HL-60 (cell line): ENCODE measurements at regions not wholly inside any gene's neighbourhood (a gene's known extent, or its start where the extent isn't known, plus 50 kb on each side); places are given as distances from the start of the nearest gene placed in this dataset.

Experiments used
- DNase-seq, 2 experiments: peaks; one replicate each; pipeline ENCODE4 v3.0.0-alpha.2; 2010 to 2020; ENCODE audit warnings: low read depth in 1 of 2, low spot score in 1 of 2
- H3K27ac ChIP-seq: fragments of 250-450 bp; sonication (Bioruptor Pico); replicated peaks from 2 replicates; pipeline ENCODE4 v1.5.1; 2020; ENCODE audit warnings: mild to moderate bottlenecking, moderate library complexity
- H3K27me3 ChIP-seq: fragments of 250-450 bp; sonication (Bioruptor Pico); 2 replicates; pipeline ENCODE4 v1.5.1; 2021; ENCODE audit warnings: mild to moderate bottlenecking, moderate library complexity; ENCODE audit not compliant: insufficient read depth, poor library complexity, severe bottlenecking
- H3K4me3 ChIP-seq: replicated peaks from 2 replicates; pipeline ENCODE4 v1.5.1; 2011; ENCODE audit warnings: mild to moderate bottlenecking, control low read depth, low read length; ENCODE audit not compliant: insufficient read depth
- GABPA ChIP-seq: IDR thresholded peaks from 2 replicates; pipeline ENCODE4 v1.6.1; 2012; ENCODE audit warnings: low read depth
- POLR2AphosphoS5 ChIP-seq: IDR thresholded peaks from 2 replicates; pipeline ENCODE4 v1.6.1; 2012; ENCODE audit warnings: low read depth
- SPI1 ChIP-seq: IDR thresholded peaks from 2 replicates; pipeline ENCODE4 v1.6.1; 2012; ENCODE audit warnings: low read depth, mild to moderate bottlenecking, borderline replicate concordance
- TF ChIP-seq, protein P1 (sequence below): IDR thresholded peaks from 2 replicates; pipeline ENCODE4 v1.6.1; 2012; ENCODE audit warnings: low read depth; ENCODE audit not compliant: insufficient replicate concordance
- TF ChIP-seq, protein P2 (sequence below): IDR thresholded peaks from one replicate; pipeline ENCODE4 v1.5.1; 2011; ENCODE audit warnings: low read length, control low read depth, inconsistent platforms; ENCODE audit not compliant: insufficient read depth

GRCh38 chr18:78073275-78073674 is 823.6 kb downstream of the GALR1 start:
- Histone ChIP-seq H3K27ac (no peak overlapping the region), H3K4me3 (no peak overlapping the region), H3K27me3 (peaks cover 12% of the 10 kb centered on the region)
- DNase-seq: no peak
- TF ChIP-seq, protein P1, sequence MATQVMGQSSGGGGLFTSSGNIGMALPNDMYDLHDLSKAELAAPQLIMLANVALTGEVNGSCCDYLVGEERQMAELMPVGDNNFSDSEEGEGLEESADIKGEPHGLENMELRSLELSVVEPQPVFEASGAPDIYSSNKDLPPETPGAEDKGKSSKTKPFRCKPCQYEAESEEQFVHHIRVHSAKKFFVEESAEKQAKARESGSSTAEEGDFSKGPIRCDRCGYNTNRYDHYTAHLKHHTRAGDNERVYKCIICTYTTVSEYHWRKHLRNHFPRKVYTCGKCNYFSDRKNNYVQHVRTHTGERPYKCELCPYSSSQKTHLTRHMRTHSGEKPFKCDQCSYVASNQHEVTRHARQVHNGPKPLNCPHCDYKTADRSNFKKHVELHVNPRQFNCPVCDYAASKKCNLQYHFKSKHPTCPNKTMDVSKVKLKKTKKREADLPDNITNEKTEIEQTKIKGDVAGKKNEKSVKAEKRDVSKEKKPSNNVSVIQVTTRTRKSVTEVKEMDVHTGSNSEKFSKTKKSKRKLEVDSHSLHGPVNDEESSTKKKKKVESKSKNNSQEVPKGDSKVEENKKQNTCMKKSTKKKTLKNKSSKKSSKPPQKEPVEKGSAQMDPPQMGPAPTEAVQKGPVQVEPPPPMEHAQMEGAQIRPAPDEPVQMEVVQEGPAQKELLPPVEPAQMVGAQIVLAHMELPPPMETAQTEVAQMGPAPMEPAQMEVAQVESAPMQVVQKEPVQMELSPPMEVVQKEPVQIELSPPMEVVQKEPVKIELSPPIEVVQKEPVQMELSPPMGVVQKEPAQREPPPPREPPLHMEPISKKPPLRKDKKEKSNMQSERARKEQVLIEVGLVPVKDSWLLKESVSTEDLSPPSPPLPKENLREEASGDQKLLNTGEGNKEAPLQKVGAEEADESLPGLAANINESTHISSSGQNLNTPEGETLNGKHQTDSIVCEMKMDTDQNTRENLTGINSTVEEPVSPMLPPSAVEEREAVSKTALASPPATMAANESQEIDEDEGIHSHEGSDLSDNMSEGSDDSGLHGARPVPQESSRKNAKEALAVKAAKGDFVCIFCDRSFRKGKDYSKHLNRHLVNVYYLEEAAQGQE: no peak
- TF ChIP-seq, protein P2, sequence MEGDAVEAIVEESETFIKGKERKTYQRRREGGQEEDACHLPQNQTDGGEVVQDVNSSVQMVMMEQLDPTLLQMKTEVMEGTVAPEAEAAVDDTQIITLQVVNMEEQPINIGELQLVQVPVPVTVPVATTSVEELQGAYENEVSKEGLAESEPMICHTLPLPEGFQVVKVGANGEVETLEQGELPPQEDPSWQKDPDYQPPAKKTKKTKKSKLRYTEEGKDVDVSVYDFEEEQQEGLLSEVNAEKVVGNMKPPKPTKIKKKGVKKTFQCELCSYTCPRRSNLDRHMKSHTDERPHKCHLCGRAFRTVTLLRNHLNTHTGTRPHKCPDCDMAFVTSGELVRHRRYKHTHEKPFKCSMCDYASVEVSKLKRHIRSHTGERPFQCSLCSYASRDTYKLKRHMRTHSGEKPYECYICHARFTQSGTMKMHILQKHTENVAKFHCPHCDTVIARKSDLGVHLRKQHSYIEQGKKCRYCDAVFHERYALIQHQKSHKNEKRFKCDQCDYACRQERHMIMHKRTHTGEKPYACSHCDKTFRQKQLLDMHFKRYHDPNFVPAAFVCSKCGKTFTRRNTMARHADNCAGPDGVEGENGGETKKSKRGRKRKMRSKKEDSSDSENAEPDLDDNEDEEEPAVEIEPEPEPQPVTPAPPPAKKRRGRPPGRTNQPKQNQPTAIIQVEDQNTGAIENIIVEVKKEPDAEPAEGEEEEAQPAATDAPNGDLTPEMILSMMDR: no peak
- TF ChIP-seq GABPA (no peak), POLR2AphosphoS5 (no peak), SPI1 (no peak)

- TF ChIP-seq SPI1 (no peak), GABPA (no peak), POLR2AphosphoS5 (no peak)
- TF ChIP-seq, protein P1: no peak
- TF ChIP-seq, protein P2: no peak
- no peak for DNase-seq
- Histone ChIP-seq H3K27ac (no peak overlapping the region), H3K27me3 (peaks cover 12% of the 10 kb centered on the region), H3K4me3 (no peak overlapping the region)
Observed at GRCh38 chr18:78074400-78075020, 824.9 kb downstream of the GALR1 start.

DNA sequence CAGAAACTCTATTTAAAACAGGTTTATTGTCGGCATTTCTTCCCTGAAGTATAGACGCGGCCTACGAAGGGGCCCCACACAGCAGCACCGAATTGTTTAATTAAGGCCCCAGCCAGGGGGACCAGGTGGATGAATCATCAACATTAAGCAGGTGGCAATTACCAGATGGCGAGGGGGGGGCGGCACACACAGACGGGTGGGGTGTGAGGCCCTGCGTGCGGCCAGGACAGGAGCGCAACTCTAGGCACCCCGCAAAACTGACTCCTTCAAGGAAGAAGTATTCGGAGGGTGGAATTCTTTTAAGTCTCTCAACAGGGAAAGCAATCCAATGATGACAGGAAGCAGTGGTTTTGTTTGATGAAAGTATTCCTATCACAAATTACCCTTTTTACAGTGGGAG is 830.4 kb downstream of the GALR1 start:
- DNase-seq: no peak
- Histone ChIP-seq H3K27ac (no peak overlapping the region), H3K27me3 (no peaks in the 10 kb centered on the region), H3K4me3 (no peak overlapping the region)
- TF ChIP-seq, protein P1: no peak
- TF ChIP-seq, protein P2: no peak
- no peak for TF ChIP-seq GABPA
- TF ChIP-seq POLR2AphosphoS5: no peak
- TF ChIP-seq SPI1: no peak
